ENCODE measurements at regions not wholly inside any gene's neighbourhood (a gene's known extent, or its start where the extent isn't known, plus 50 kb on each side); places are given as distances from the start of the nearest gene placed in this dataset.

- TF ChIP-seq HSF1 (IDR thresholded peaks at IDR 0.05; ENCODE audit: low read depth, low read length) (no peak), POLR2A (IDR thresholded peaks at IDR 0.05; ENCODE audit: low read depth, low read length) (no peak)
These were observed 75.5 kb downstream of the ADAMTS1 start for GRCh38 chr21:26769613-26770188.

All from GM12878 (cell line).